HepG2 (cell line): ENCODE measurements at regions not wholly inside any gene's neighbourhood (a gene's known extent, or its start where the extent isn't known, plus 50 kb on each side); places are given as distances from the start of the nearest gene placed in this dataset.

Experiments used
- BCL6 ChIP-seq: IDR thresholded peaks from 2 replicates; pipeline ENCODE4 v1.6.1; 2016; ENCODE audit warnings: missing genetic modification reagents, missing compliant biosample characterization
- BCLAF1 ChIP-seq: fragments of 450-650 bp; IDR thresholded peaks from 2 replicates; pipeline ENCODE4 v1.6.1; 2017; ENCODE audit warnings: mild to moderate bottlenecking
- CREB3 ChIP-seq: sonication (generic); formaldehyde crosslinking; IDR thresholded peaks from 2 replicates; pipeline ENCODE4 v1.5.0; 2020; ENCODE audit warnings: missing genetic modification reagents
- DMAP1 ChIP-seq: IDR thresholded peaks from 2 replicates; pipeline ENCODE4 v1.6.1; 2016
- MIER2 ChIP-seq: IDR thresholded peaks from 2 replicates; pipeline ENCODE4 v1.6.1; 2016; ENCODE audit warnings: missing biosample characterization, missing genetic modification reagents
- NCOA1 ChIP-seq: sonication (generic); formaldehyde crosslinking; IDR thresholded peaks from 2 replicates; pipeline ENCODE4 v1.9.0; 2021; ENCODE audit warnings: missing genetic modification reagents
- NCOA5 ChIP-seq: sonication (generic); formaldehyde crosslinking; IDR thresholded peaks from 2 replicates; pipeline ENCODE4 v1.4.0; 2020; ENCODE audit warnings: missing genetic modification reagents
- NFYC ChIP-seq: IDR thresholded peaks from 2 replicates; pipeline ENCODE4 v1.6.1; 2016; ENCODE audit warnings: missing genetic modification reagents, missing compliant biosample characterization
- PHF21A ChIP-seq: sonication (generic); formaldehyde crosslinking; IDR thresholded peaks from 2 replicates; pipeline ENCODE4 v1.5.0; 2020; ENCODE audit warnings: mild to moderate bottlenecking, missing genetic modification reagents
- SIN3A ChIP-seq: IDR thresholded peaks from 2 replicates; pipeline ENCODE4 v1.6.1; 2011; ENCODE audit warnings: low read depth, mild to moderate bottlenecking, control low read depth, low read length, borderline replicate concordance
- SRY ChIP-seq: sonication (generic); formaldehyde crosslinking; IDR thresholded peaks from 2 replicates; pipeline ENCODE4 v1.8.0; 2022; ENCODE audit warnings: mild to moderate bottlenecking, missing genetic modification reagents
- SSRP1 ChIP-seq: IDR thresholded peaks from 2 replicates; pipeline ENCODE4 v1.6.1; 2016; ENCODE audit warnings: control low read depth
- THRA ChIP-seq: sonication (generic); formaldehyde crosslinking; IDR thresholded peaks from 2 replicates; pipeline ENCODE4 v1.4.0; 2020; ENCODE audit warnings: missing genetic modification reagents, borderline replicate concordance
- ZC3H4 ChIP-seq: sonication (generic); formaldehyde crosslinking; IDR thresholded peaks from 2 replicates; pipeline ENCODE4 v1.4.0; 2020; ENCODE audit warnings: missing genetic modification reagents, borderline replicate concordance
- ZEB1 ChIP-seq: IDR thresholded peaks from 2 replicates; pipeline ENCODE4 v1.6.1; 2012; ENCODE audit warnings: mild to moderate bottlenecking, low read depth, inconsistent platforms; ENCODE audit not compliant: insufficient replicate concordance
- ZNF124 ChIP-seq: sonication (generic); formaldehyde crosslinking; IDR thresholded peaks from 2 replicates; pipeline ENCODE4 v1.4.0; 2020; ENCODE audit warnings: missing genetic modification reagents
- ZNF280D ChIP-seq: sonication (generic); formaldehyde crosslinking; IDR thresholded peaks from 2 replicates; pipeline ENCODE4 v1.5.1; 2020; ENCODE audit warnings: mild to moderate bottlenecking, missing genetic modification reagents
- ZNF326 ChIP-seq: sonication (generic); formaldehyde crosslinking; IDR thresholded peaks from 2 replicates; pipeline ENCODE4 v1.4.0; 2020; ENCODE audit warnings: missing genetic modification reagents, borderline replicate concordance
- ZNF333 ChIP-seq: sonication (generic); formaldehyde crosslinking; IDR thresholded peaks from 2 replicates; pipeline ENCODE4 v1.4.0; 2020; ENCODE audit warnings: mild to moderate bottlenecking, missing genetic modification reagents, borderline replicate concordance
- ZNF34 ChIP-seq: sonication (generic); formaldehyde crosslinking; IDR thresholded peaks from 2 replicates; pipeline ENCODE4 v1.4.0; 2020; ENCODE audit warnings: mild to moderate bottlenecking, missing genetic modification reagents, borderline replicate concordance
- ZNF513 ChIP-seq: sonication (generic); formaldehyde crosslinking; conservative IDR thresholded peaks from 2 replicates; pipeline ENCODE4 v1.5.0; 2020; ENCODE audit warnings: missing genetic modification reagents
- ZNF576 ChIP-seq: sonication (generic); formaldehyde crosslinking; IDR thresholded peaks from 2 replicates; pipeline ENCODE4 v1.4.0; 2020; ENCODE audit warnings: mild to moderate bottlenecking, missing genetic modification reagents
- ZNF746 ChIP-seq: sonication (generic); formaldehyde crosslinking; IDR thresholded peaks from 2 replicates; pipeline ENCODE4 v1.8.0; 2022; ENCODE audit warnings: mild to moderate bottlenecking, missing genetic modification reagents

GRCh38 chr12:124481257-124481750 lies 86.1 kb downstream of the NCOR2 start (continued):
- TF ChIP-seq DMAP1: no peak
- TF ChIP-seq SSRP1 (CRISPR knock-in tag): no peak
- no peak for TF ChIP-seq NFYC (CRISPR knock-in tag)
- no peak for TF ChIP-seq SIN3A
- TF ChIP-seq CREB3 (CRISPR knock-in tag): no peak
- TF ChIP-seq ZEB1: peak; percentile 63
- TF ChIP-seq BCLAF1: no peak
- TF ChIP-seq ZNF34 (CRISPR knock-in tag): no peak
- no peak for TF ChIP-seq ZNF280D (CRISPR knock-in tag)
- no peak for TF ChIP-seq ZNF746 (CRISPR knock-in tag)
- no peak for TF ChIP-seq MIER2 (CRISPR knock-in tag)
- TF ChIP-seq ZC3H4 (CRISPR knock-in tag): no peak
- TF ChIP-seq ZNF576 (CRISPR knock-in tag): no peak
- TF ChIP-seq ZNF333 (CRISPR knock-in tag): no peak
- no peak for TF ChIP-seq SRY (CRISPR knock-in tag)
- no peak for TF ChIP-seq NCOA1 (CRISPR knock-in tag)
- no peak for TF ChIP-seq ZNF326 (CRISPR knock-in tag)
- TF ChIP-seq NCOA5 (CRISPR knock-in tag): no peak
- peak; percentile 64 for TF ChIP-seq BCL6
- no peak; the same call in 1 of the 2 replicates for TF ChIP-seq PHF21A (CRISPR knock-in tag)
- no peak for TF ChIP-seq ZNF513 (CRISPR knock-in tag)
- no peak for TF ChIP-seq ZNF124
- TF ChIP-seq THRA (CRISPR knock-in tag): peak; percentile 51; the same call in 1 of the 2 replicates
